ENCODE measurements at regions not wholly inside any gene's neighbourhood (a gene's known extent, or its start where the extent isn't known, plus 50 kb on each side); places are given as distances from the start of the nearest gene placed in this dataset.

DNA sequence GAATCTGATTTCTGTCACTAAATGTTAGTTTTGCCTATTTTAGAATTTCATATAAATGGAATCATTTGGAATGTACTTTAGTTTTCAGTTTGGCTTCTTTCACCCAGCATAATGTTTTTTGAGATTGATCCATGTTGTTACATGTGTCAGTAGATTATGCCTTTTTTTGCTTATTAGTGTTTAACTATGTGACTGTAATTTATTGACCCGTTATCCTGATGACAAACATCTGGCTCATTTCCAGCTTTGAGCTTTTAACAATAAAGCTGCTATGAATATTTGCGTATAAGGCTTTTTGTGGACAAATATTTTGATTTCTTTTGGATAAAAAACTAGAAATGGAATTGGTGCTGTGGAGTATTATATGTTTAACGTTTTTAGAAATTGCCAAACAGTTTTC is 254.5 kb upstream of the CFAP20DC start:
- Histone ChIP-seq H3K27ac (no peak overlapping the region), H4K20me1 (ENCODE audit: insufficient read depth) (no peaks in the 10 kb centered on the region), H3K4me3 (no peak overlapping the region), H2AFZ (no peak overlapping the region), H3F3A (ENCODE audit: insufficient read depth, low read depth) (no peaks in the 10 kb centered on the region), H3K4me2 (no peak overlapping the region), H3K4me1 (replicated peaks; ENCODE audit: insufficient read depth) (no peaks in the 10 kb centered on the region), H3K9me2 (ENCODE audit: insufficient read depth) (no peaks in the 10 kb centered on the region), H3K36me3 (ENCODE audit: low read depth) (no peaks in the 10 kb centered on the region), H3K9me3 (ENCODE audit: insufficient read depth, low read depth) (no peaks in the 10 kb centered on the region), H3K79me2 (ENCODE audit: low read depth) (no peaks in the 10 kb centered on the region), H3K27me3 (ENCODE audit: insufficient read depth, low read depth) (no peaks in the 10 kb centered on the region)
- intact Hi-C loops (cut with micrococcal nuclease; ENCODE audit: unreplicated experiment): no loop called here
- DNase-seq: no peak
- TF ChIP-seq EZH2 (IDR thresholded peaks at IDR 0.05; ENCODE audit: low read depth): no peak
- TF ChIP-seq, protein P1, sequence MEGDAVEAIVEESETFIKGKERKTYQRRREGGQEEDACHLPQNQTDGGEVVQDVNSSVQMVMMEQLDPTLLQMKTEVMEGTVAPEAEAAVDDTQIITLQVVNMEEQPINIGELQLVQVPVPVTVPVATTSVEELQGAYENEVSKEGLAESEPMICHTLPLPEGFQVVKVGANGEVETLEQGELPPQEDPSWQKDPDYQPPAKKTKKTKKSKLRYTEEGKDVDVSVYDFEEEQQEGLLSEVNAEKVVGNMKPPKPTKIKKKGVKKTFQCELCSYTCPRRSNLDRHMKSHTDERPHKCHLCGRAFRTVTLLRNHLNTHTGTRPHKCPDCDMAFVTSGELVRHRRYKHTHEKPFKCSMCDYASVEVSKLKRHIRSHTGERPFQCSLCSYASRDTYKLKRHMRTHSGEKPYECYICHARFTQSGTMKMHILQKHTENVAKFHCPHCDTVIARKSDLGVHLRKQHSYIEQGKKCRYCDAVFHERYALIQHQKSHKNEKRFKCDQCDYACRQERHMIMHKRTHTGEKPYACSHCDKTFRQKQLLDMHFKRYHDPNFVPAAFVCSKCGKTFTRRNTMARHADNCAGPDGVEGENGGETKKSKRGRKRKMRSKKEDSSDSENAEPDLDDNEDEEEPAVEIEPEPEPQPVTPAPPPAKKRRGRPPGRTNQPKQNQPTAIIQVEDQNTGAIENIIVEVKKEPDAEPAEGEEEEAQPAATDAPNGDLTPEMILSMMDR (conservative IDR thresholded peaks at IDR 0.05): no peak
- POLR2A ChIA-PET (ENCODE audit: unreplicated experiment): no interaction called here
- BruUV-seq (replicated peaks): no TSS peak
- CTCF ChIA-PET: no interaction called here

DNA sequence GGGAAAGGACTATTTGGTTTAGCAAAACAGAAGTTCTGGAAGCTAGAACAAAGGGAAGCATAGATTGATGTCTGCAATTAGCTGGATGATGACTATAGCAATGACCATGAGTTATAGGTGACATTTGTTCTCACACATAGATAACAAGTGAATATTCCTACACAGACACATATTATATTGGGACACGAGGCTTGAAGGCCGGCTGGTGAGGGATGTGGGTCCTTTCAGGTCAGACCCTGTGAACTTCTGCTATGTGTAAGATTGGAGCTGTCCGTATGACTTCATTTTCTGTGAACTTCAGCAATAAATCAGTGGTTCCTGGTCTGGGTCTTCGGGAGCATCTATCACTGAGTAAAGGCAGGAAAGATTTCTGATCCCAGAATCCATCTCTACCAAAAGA is 253.6 kb upstream of the CFAP20DC start:
- H3K4me2 ChIP-seq: no peak overlapping the region
- H3K36me3 ChIP-seq (ENCODE audit: low read depth): no peaks in the 10 kb centered on the region
- no peaks in the 10 kb centered on the region for H3K9me2 ChIP-seq (ENCODE audit: insufficient read depth)
- no peaks in the 10 kb centered on the region for H4K20me1 ChIP-seq (ENCODE audit: insufficient read depth)
- no TSS peak for BruUV-seq (replicated peaks)
- TF ChIP-seq EZH2 (IDR thresholded peaks at IDR 0.05; ENCODE audit: low read depth): no peak
- TF ChIP-seq, protein P1 (conservative IDR thresholded peaks at IDR 0.05): no peak
- H3K9me3 ChIP-seq (ENCODE audit: insufficient read depth, low read depth): no peaks in the 10 kb centered on the region
- no peaks in the 10 kb centered on the region for H3K27me3 ChIP-seq (ENCODE audit: insufficient read depth, low read depth)
- H3K79me2 ChIP-seq (ENCODE audit: low read depth): no peaks in the 10 kb centered on the region
- CTCF ChIA-PET: no interaction called here
- no peak overlapping the region for H3K4me3 ChIP-seq
- no peak overlapping the region for H2AFZ ChIP-seq
- no peaks in the 10 kb centered on the region for H3K4me1 ChIP-seq (replicated peaks; ENCODE audit: insufficient read depth)
- DNase-seq: no peak
- POLR2A ChIA-PET (ENCODE audit: unreplicated experiment): no interaction called here
- H3F3A ChIP-seq (ENCODE audit: insufficient read depth, low read depth): no peaks in the 10 kb centered on the region
- intact Hi-C loops (cut with micrococcal nuclease; ENCODE audit: unreplicated experiment): no loop called here
- no peak overlapping the region for H3K27ac ChIP-seq

DNA sequence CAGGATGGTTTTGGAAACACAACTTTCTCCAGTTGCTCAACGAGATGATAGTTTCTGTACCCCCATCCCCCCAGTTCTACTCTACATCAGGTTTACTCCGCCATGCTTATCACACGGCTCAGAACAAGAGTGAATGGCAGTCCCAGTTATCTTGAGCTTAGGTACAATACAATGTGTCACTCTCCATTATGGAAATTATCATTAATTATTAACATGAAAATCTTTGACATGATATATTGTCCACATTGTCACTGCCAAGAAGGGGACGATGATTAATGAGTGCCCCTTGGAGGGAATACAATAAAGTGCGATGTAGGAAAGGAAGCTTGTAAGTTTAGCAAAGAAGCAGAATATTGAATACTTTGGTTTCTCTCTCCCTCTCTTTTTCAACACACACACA is 252.6 kb upstream of the CFAP20DC start:
- no TSS peak for BruUV-seq (replicated peaks)
- no peak for DNase-seq
- Histone ChIP-seq H3K79me2 (ENCODE audit: low read depth) (no peaks in the 10 kb centered on the region), H3K27me3 (ENCODE audit: insufficient read depth, low read depth) (no peaks in the 10 kb centered on the region), H4K20me1 (ENCODE audit: insufficient read depth) (no peaks in the 10 kb centered on the region), H3K27ac (no peak overlapping the region), H3K9me2 (ENCODE audit: insufficient read depth) (no peaks in the 10 kb centered on the region), H2AFZ (no peak overlapping the region), H3K4me2 (no peak overlapping the region), H3F3A (ENCODE audit: insufficient read depth, low read depth) (no peaks in the 10 kb centered on the region), H3K4me3 (no peak overlapping the region), H3K9me3 (ENCODE audit: insufficient read depth, low read depth) (no peaks in the 10 kb centered on the region), H3K4me1 (replicated peaks; ENCODE audit: insufficient read depth) (no peaks in the 10 kb centered on the region), H3K36me3 (ENCODE audit: low read depth) (no peaks in the 10 kb centered on the region)
- ChIA-PET CTCF (no interaction called here), POLR2A (ENCODE audit: unreplicated experiment) (no interaction called here)
- intact Hi-C loops (cut with micrococcal nuclease; ENCODE audit: unreplicated experiment): no loop called here
- TF ChIP-seq, protein P1 (conservative IDR thresholded peaks at IDR 0.05): no peak
- TF ChIP-seq EZH2 (IDR thresholded peaks at IDR 0.05; ENCODE audit: low read depth): no peak

Data from PC-9 (cell line).